ENCODE measurements at regions not wholly inside any gene's neighbourhood (a gene's known extent, or its start where the extent isn't known, plus 50 kb on each side); places are given as distances from the start of the nearest gene placed in this dataset.

DNA sequence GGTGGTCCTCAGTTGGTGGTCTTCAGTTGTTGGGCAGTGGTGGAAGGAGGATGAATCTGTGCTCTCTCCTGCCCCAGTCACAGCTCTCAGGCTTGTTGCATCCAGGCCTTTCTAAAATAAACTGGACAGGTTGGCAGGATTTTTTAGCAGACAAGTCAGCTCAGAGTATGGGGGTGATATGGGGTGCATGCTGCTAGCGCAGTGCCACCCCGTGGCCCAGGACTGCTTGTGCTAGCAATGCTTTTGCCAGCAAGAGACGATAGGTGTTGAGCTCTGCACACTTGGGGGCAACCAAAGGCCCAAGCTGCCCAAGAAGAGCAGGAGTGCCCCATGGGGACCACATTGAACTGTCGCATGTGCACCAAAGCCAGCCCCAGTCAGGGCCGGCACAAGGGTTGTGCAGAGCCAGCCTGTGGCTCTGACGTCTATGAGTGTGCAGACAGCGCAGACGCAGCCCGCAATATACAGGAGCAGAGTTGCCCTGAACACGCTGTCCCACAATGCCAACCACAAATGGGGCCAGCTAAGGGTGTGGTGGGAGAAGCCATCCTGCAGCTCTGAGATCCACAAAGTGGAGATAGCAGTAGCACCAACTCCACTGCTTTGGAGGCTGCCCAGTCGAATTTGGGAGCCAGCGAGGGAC, 49.8 kb upstream of the PDSS1 start:
- ATAC-seq (replicated peaks in 6 of 8) = no peak
- Histone ChIP-seq H3K27ac (no peak overlapping the region), H3K4me3 (no peak overlapping the region), H3K4me1 (replicated peaks in 1 of 2) (no peaks in the 10 kb centered on the region)
- WGBS, 10 experiments = 10 to 100% (median 90%) methylated on average over 1 to 6 of the region's 12 CpGs; no CpG with 5 or more reads in 5 of the 10 experiments
- in situ Hi-C loops (cut with MboI; ENCODE audit: low pct_unique_long_range_greater_than_20kb in 2 of 9, low sequenced_read_pairs in 9 of 9, unreplicated experiment in 9 of 9) = loop anchor here in 1 of 9 experiments (25.0 kb wide), 1 partner anchor 110 kb away; no protein-coding TSS in a partner anchor

Measured in motor neuron (in vitro differentiated cells).